ENCODE measurements at regions not wholly inside any gene's neighbourhood (a gene's known extent, or its start where the extent isn't known, plus 50 kb on each side); places are given as distances from the start of the nearest gene placed in this dataset.

DNA sequence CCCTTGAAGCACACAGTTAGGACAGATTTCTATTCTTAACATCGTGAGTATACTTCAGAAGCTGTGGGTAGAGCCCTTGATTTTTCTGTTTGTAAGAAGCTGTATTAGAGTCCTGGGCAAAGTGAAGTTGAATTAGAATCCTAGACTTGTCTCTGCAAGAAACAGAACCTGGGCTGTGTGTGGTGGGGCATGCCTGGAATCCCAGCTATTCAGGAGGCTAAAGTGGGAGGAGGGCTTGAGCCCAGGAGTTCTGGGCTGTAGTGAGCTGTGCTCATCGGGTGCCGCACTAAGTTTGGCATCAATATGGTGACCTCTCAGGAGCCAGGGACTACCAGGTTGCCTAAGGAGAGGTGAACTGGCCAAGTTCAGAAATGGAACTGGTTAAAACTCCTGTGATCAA, 183.4 kb downstream of the GNAI1 start:
- Histone ChIP-seq H3K27ac (ENCODE audit: extremely low read depth, low read depth, low read length) (no peak overlapping the region), H3K4me3 (ENCODE audit: low read depth, low read length) (no peak overlapping the region), H3K4me1 (ENCODE audit: control insufficient read depth, insufficient read depth, low read length) (no peaks in the 10 kb centered on the region), H3K9me3 (ENCODE audit: control insufficient read depth, insufficient read depth, low read depth, low read length) (no peaks in the 10 kb centered on the region), H3K36me3 (ENCODE audit: control insufficient read depth in 2 of 2, insufficient read depth in 1 of 2, low read length in 2 of 2) (no peaks in the 10 kb centered on the region)
- no peak for TF ChIP-seq ZNF138 (tag by site-specific recombination; IDR thresholded peaks at IDR 0.05; ENCODE audit: borderline replicate concordance)
- TF ChIP-seq ZNF561 (tag by site-specific recombination; IDR thresholded peaks at IDR 0.05; ENCODE audit: borderline replicate concordance), result no peak
- TF ChIP-seq, protein P1, sequence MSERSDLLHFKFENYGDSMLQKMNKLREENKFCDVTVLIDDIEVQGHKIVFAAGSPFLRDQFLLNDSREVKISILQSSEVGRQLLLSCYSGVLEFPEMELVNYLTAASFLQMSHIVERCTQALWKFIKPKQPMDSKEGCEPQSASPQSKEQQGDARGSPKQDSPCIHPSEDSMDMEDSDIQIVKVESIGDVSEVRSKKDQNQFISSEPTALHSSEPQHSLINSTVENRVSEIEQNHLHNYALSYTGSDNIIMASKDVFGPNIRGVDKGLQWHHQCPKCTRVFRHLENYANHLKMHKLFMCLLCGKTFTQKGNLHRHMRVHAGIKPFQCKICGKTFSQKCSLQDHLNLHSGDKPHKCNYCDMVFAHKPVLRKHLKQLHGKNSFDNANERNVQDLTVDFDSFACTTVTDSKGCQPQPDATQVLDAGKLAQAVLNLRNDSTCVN (tag by site-specific recombination; optimal IDR thresholded peaks at IDR 0.05), result no peak
- TF ChIP-seq ZNF214 (tag by site-specific recombination; IDR thresholded peaks at IDR 0.05; ENCODE audit: borderline replicate concordance), result no peak
- TF ChIP-seq, protein P2, sequence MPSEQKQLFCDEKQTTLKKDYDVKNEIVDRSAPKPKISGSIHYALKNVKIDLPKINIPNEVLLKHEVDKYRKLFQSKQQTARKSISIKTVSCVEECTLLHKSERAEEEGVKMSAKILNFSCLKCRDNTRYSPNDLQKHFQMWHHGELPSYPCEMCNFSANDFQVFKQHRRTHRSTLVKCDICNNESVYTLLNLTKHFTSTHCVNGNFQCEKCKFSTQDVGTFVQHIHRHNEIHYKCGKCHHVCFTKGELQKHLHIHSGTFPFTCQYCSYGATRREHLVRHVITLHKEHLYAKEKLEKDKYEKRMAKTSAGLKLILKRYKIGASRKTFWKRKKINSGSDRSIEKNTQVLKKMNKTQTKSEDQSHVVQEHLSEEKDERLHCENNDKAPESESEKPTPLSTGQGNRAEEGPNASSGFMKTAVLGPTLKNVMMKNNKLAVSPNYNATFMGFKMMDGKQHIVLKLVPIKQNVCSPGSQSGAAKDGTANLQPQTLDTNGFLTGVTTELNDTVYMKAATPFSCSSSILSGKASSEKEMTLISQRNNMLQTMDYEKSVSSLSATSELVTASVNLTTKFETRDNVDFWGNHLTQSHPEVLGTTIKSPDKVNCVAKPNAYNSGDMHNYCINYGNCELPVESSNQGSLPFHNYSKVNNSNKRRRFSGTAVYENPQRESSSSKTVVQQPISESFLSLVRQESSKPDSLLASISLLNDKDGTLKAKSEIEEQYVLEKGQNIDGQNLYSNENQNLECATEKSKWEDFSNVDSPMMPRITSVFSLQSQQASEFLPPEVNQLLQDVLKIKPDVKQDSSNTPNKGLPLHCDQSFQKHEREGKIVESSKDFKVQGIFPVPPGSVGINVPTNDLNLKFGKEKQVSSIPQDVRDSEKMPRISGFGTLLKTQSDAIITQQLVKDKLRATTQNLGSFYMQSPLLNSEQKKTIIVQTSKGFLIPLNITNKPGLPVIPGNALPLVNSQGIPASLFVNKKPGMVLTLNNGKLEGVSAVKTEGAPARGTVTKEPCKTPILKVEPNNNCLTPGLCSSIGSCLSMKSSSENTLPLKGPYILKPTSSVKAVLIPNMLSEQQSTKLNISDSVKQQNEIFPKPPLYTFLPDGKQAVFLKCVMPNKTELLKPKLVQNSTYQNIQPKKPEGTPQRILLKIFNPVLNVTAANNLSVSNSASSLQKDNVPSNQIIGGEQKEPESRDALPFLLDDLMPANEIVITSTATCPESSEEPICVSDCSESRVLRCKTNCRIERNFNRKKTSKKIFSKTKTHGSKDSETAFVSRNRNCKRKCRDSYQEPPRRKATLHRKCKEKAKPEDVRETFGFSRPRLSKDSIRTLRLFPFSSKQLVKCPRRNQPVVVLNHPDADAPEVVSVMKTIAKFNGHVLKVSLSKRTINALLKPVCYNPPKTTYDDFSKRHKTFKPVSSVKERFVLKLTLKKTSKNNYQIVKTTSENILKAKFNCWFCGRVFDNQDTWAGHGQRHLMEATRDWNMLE (tag by site-specific recombination; conservative IDR thresholded peaks at IDR 0.05; ENCODE audit: low read depth), result no peak
- ChIA-PET CTCF (interaction anchor here (0.8 kb wide), 1 partner anchor 11 kb away, joined by 4 read pairs; no protein-coding TSS in a partner anchor), POLR2A (no interaction called here)

DNA sequence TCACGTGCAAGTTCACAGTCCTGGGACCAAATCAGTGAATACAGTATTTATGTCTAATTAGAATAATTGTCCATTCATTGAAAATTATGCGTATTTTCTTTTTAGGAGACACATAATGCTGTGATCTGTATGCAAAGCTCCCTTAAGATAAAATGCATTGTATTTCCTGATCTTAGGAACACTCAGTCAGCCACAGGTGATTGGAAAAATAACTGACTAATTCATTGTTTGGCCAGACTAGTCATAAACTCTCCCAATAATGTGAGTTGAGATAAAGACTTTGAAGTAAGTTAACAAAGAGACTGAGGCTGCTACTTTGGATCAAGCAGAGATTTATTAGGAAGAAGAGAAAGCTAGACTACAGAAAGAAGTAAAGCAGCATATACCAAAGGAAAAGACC, 182.2 kb downstream of the GNAI1 start:
- H3K27ac ChIP-seq (ENCODE audit: extremely low read depth, low read depth, low read length), result no peak overlapping the region
- H3K9me3 ChIP-seq (ENCODE audit: control insufficient read depth, insufficient read depth, low read depth, low read length), result no peaks in the 10 kb centered on the region
- no peak overlapping the region for H3K4me3 ChIP-seq (ENCODE audit: low read depth, low read length)
- ChIA-PET POLR2A (no interaction called here), CTCF (no interaction called here)
- TF ChIP-seq ZNF501 (tag by site-specific recombination; IDR thresholded peaks at IDR 0.05) (no peak), ZNF747 (tag by site-specific recombination; IDR thresholded peaks at IDR 0.05) (no peak), ZNF239 (tag by site-specific recombination; IDR thresholded peaks at IDR 0.05) (no peak)
- H3K4me1 ChIP-seq (ENCODE audit: control insufficient read depth, insufficient read depth, low read length), result no peaks in the 10 kb centered on the region
- H3K36me3 ChIP-seq (ENCODE audit: control insufficient read depth in 2 of 2, insufficient read depth in 1 of 2, low read length in 2 of 2), result no peaks in the 10 kb centered on the region

DNA sequence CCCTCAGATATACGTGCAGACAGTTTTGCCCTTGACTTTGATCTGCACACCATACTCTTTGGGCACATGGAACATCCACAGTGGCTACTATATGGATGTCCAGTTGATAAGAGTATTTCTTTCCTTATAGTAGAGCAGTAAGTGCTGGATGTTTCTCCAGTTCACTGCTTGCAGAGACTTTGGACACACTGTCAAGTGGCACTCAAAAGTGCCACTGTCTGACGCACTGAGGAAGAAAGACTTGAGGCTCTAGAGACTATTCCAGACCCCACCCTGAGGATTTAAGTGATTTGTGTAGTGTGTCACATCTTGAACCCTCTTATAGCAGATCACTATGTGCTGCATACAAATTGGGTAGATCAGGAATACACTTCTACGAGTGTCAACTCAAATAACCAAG, 179.1 kb downstream of the GNAI1 start:
- H3K9me3 ChIP-seq (ENCODE audit: control insufficient read depth, insufficient read depth, low read depth, low read length), result no peaks in the 10 kb centered on the region
- ChIA-PET POLR2A (no interaction called here), CTCF (no interaction called here)
- H3K27ac ChIP-seq (ENCODE audit: extremely low read depth, low read depth, low read length), result no peak overlapping the region
- H3K4me1 ChIP-seq (ENCODE audit: control insufficient read depth, insufficient read depth, low read length), result peaks cover 3% of the 10 kb centered on the region; the same call in 1 of the 2 replicates
- H3K4me3 ChIP-seq (ENCODE audit: low read depth, low read length), result no peak overlapping the region
- H3K36me3 ChIP-seq (ENCODE audit: control insufficient read depth in 2 of 2, insufficient read depth in 1 of 2, low read length in 2 of 2), result no peaks in the 10 kb centered on the region
- TF ChIP-seq MZF1 (tag by site-specific recombination; IDR thresholded peaks at IDR 0.05; ENCODE audit: borderline replicate concordance) (no peak), OSR2 (tag by site-specific recombination; IDR thresholded peaks at IDR 0.05) (no peak), ZNF394 (tag by site-specific recombination; IDR thresholded peaks at IDR 0.05; ENCODE audit: borderline replicate concordance) (no peak), ZNF596 (tag by site-specific recombination; IDR thresholded peaks at IDR 0.05) (no peak), ZNF530 (tag by site-specific recombination; IDR thresholded peaks at IDR 0.05; ENCODE audit: low read depth) (no peak), ZNF660 (tag by site-specific recombination; IDR thresholded peaks at IDR 0.05) (no peak), ZNF324 (tag by site-specific recombination; IDR thresholded peaks at IDR 0.05) (no peak)
- TF ChIP-seq, protein P3, sequence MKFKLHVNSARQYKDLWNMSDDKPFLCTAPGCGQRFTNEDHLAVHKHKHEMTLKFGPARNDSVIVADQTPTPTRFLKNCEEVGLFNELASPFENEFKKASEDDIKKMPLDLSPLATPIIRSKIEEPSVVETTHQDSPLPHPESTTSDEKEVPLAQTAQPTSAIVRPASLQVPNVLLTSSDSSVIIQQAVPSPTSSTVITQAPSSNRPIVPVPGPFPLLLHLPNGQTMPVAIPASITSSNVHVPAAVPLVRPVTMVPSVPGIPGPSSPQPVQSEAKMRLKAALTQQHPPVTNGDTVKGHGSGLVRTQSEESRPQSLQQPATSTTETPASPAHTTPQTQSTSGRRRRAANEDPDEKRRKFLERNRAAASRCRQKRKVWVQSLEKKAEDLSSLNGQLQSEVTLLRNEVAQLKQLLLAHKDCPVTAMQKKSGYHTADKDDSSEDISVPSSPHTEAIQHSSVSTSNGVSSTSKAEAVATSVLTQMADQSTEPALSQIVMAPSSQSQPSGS (tag by site-specific recombination; IDR thresholded peaks at IDR 0.05; ENCODE audit: low read depth), result no peak
- TF ChIP-seq, protein P4, sequence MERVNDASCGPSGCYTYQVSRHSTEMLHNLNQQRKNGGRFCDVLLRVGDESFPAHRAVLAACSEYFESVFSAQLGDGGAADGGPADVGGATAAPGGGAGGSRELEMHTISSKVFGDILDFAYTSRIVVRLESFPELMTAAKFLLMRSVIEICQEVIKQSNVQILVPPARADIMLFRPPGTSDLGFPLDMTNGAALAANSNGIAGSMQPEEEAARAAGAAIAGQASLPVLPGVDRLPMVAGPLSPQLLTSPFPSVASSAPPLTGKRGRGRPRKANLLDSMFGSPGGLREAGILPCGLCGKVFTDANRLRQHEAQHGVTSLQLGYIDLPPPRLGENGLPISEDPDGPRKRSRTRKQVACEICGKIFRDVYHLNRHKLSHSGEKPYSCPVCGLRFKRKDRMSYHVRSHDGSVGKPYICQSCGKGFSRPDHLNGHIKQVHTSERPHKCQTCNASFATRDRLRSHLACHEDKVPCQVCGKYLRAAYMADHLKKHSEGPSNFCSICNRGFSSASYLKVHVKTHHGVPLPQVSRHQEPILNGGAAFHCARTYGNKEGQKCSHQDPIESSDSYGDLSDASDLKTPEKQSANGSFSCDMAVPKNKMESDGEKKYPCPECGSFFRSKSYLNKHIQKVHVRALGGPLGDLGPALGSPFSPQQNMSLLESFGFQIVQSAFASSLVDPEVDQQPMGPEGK (tag by site-specific recombination; IDR thresholded peaks at IDR 0.05), result no peak
- TF ChIP-seq, protein P5, sequence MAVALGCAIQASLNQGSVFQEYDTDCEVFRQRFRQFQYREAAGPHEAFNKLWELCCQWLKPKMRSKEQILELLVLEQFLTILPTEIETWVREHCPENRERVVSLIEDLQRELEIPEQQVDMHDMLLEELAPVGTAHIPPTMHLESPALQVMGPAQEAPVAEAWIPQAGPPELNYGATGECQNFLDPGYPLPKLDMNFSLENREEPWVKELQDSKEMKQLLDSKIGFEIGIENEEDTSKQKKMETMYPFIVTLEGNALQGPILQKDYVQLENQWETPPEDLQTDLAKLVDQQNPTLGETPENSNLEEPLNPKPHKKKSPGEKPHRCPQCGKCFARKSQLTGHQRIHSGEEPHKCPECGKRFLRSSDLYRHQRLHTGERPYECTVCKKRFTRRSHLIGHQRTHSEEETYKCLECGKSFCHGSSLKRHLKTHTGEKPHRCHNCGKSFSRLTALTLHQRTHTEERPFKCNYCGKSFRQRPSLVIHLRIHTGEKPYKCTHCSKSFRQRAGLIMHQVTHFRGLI (tag by site-specific recombination; IDR thresholded peaks at IDR 0.05), result no peak

Measured in HEK293 (cell line).